Frontal cortex (tissue), 3 donors: ENCODE measurements at regions not wholly inside any gene's neighbourhood (a gene's known extent, or its start where the extent isn't known, plus 50 kb on each side); places are given as distances from the start of the nearest gene placed in this dataset.

ENCODE experiments used
- DNase-seq, 2 donors: peaks; one replicate each; pipeline ENCODE4 v3.0.0; 2012; ENCODE audit warnings: low spot score in 2 of 2
- FAIRE-seq: peaks from 2 replicates; lab custom pipeline; 2012; peaks lifted over from hg19 to GRCh38; lab: Jason Lieb, UNC
- donor health status: control.
- donor health status: control.
- donor health status: control.

GRCh38 chr2:217061916-217062505, 202.1 kb upstream of the TNP1 start:
- no peak for FAIRE-seq
- peak in 1 of 2 donors; percentile 8 for DNase-seq

GRCh38 chr2:217060951-217061547, 201.2 kb upstream of the TNP1 start:
- FAIRE-seq: no peak
- no peak for DNase-seq

- DNase-seq (no peak), FAIRE-seq (no peak)
Observed at GRCh38 chr2:217060516-217060915, 200.7 kb upstream of the TNP1 start.

GRCh38 chr2:217058791-217059755, 199.2 kb upstream of the TNP1 start:
- no peak for DNase-seq
- FAIRE-seq: no peak

GRCh38 chr2:217057773-217058172, 197.9 kb upstream of the TNP1 start:
- DNase-seq (no peak), FAIRE-seq (no peak)

GRCh38 chr2:217055624-217056023, 195.8 kb upstream of the TNP1 start:
- no peak for FAIRE-seq
- DNase-seq: no peak

- no peak for DNase-seq
- no peak for FAIRE-seq
Observed at GRCh38 chr2:217054791-217055190, 194.9 kb upstream of the TNP1 start.

GRCh38 chr2:217052856-217053577, 193.2 kb upstream of the TNP1 start:
- FAIRE-seq (no peak), DNase-seq (no peak)

- no peak for DNase-seq
- FAIRE-seq: no peak
Observed at GRCh38 chr2:217051416-217051815, 191.6 kb upstream of the TNP1 start.

- DNase-seq (no peak), FAIRE-seq (no peak)
Observed at GRCh38 chr2:217049956-217050355, 190.1 kb upstream of the TNP1 start.

GRCh38 chr2:217049422-217049821, 189.6 kb upstream of the TNP1 start:
- no peak for DNase-seq
- no peak for FAIRE-seq

- FAIRE-seq (no peak), DNase-seq (no peak)
Observed at GRCh38 chr2:217048730-217049129, 188.9 kb upstream of the TNP1 start.

GRCh38 chr2:217047631-217048030, 187.8 kb upstream of the TNP1 start:
- DNase-seq (no peak), FAIRE-seq (no peak)

- no peak for FAIRE-seq
Observed at GRCh38 chr2:217047209-217047608, 187.3 kb upstream of the TNP1 start.

GRCh38 chr2:217045700-217046475, 186.0 kb upstream of the TNP1 start:
- DNase-seq (no peak), FAIRE-seq (no peak)

More at GRCh38 chr2:217047209-217047608, 187.3 kb upstream of the TNP1 start:
- DNase-seq: no peak

GRCh38 chr2:217040099-217040498, 180.2 kb upstream of the TNP1 start:
- DNase-seq (no peak), FAIRE-seq (no peak)

- DNase-seq (no peak), FAIRE-seq (no peak)
Observed at GRCh38 chr2:217038001-217038400, 178.1 kb upstream of the TNP1 start.

GRCh38 chr2:217037353-217037752, 177.5 kb upstream of the TNP1 start:
- FAIRE-seq (no peak), DNase-seq (no peak)

GRCh38 chr2:217035967-217036366, 176.1 kb upstream of the TNP1 start:
- FAIRE-seq: no peak
- peak in 1 of 2 donors; percentile 5 for DNase-seq
